ENCODE measurements at regions not wholly inside any gene's neighbourhood (a gene's known extent, or its start where the extent isn't known, plus 50 kb on each side); places are given as distances from the start of the nearest gene placed in this dataset.

- WGBS, 2 donors = 54 to 56% methylated on average over 1 of the region's 1 CpG
- TF ChIP-seq EP300 (IDR thresholded peaks at IDR 0.05) (no peak), POLR2A (IDR thresholded peaks at IDR 0.05) (no peak)
- TF ChIP-seq, protein P1, sequence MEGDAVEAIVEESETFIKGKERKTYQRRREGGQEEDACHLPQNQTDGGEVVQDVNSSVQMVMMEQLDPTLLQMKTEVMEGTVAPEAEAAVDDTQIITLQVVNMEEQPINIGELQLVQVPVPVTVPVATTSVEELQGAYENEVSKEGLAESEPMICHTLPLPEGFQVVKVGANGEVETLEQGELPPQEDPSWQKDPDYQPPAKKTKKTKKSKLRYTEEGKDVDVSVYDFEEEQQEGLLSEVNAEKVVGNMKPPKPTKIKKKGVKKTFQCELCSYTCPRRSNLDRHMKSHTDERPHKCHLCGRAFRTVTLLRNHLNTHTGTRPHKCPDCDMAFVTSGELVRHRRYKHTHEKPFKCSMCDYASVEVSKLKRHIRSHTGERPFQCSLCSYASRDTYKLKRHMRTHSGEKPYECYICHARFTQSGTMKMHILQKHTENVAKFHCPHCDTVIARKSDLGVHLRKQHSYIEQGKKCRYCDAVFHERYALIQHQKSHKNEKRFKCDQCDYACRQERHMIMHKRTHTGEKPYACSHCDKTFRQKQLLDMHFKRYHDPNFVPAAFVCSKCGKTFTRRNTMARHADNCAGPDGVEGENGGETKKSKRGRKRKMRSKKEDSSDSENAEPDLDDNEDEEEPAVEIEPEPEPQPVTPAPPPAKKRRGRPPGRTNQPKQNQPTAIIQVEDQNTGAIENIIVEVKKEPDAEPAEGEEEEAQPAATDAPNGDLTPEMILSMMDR (IDR thresholded peaks at IDR 0.05) = no peak
These were observed 675.0 kb downstream of the USP25 start for GRCh38 chr21:16404776-16405175.

DNA sequence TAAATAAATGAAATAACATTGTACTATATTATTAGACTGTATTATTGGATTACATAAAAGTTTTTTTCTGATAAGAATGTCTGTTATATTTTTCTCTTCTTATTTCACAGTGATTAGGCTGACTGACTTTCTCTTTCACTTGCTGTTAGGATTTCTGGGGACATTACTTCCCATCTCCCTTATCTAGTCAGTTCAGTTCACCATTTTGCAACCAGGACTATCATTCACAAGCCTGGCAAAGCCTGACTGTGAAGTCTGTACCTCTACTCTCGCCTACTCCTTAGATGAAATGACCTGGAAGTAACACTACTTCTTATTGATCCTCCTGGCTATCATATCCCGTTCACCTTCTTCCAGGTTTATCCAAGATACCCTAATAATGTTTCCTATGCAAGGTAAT lies 676.6 kb downstream of the USP25 start:
- TF ChIP-seq POLR2A (IDR thresholded peaks at IDR 0.05) (no peak), EP300 (IDR thresholded peaks at IDR 0.05) (no peak)
- TF ChIP-seq, protein P1 (IDR thresholded peaks at IDR 0.05) = no peak
- whole genome bisulfite sequencing, 2 donors = 97% methylated on average over 2 of the region's 2 CpGs
- Histone ChIP-seq H3K27ac (no peak overlapping the region), H3K9me3 (peaks cover 0 to 10% (median 2%) of the 10 kb centered on the region in 4 donors), H3K4me1 (peaks cover 0 to 10% (median 0%) of the 10 kb centered on the region in 4 donors), H3K27me3 (no peaks in the 10 kb centered on the region), H3K4me3 (no peak overlapping the region), H3K36me3 (no peaks in the 10 kb centered on the region)
- no peak for DNase-seq (ENCODE audit: low spot score in 2 of 2)

More at GRCh38 chr21:16404776-16405175, 675.0 kb downstream of the USP25 start:
- no peaks in the 10 kb centered on the region for H3K27me3 ChIP-seq
- no peak overlapping the region for H3K4me3 ChIP-seq
- H3K27ac ChIP-seq = peak overlapping the region in 1 of 4 donors; percentile 19
- peaks cover 0 to 10% (median 0%) of the 10 kb centered on the region in 4 donors for H3K4me1 ChIP-seq
- no peak for DNase-seq (ENCODE audit: low spot score in 2 of 2)
- peaks cover 0 to 6% (median 0%) of the 10 kb centered on the region in 4 donors for H3K9me3 ChIP-seq
- peaks cover 0 to 4% (median 0%) of the 10 kb centered on the region in 3 donors for H3K36me3 ChIP-seq

GRCh38 chr21:16407403-16408240 lies 677.8 kb downstream of the USP25 start:
- TF ChIP-seq, protein P1 (IDR thresholded peaks at IDR 0.05) = no peak
- TF ChIP-seq EP300 (IDR thresholded peaks at IDR 0.05) = no peak
- 50 to 58% methylated on average over 1 of the region's 1 CpG for WGBS, 2 donors
- no peak for DNase-seq (ENCODE audit: low spot score in 2 of 2)
- Histone ChIP-seq H3K27me3 (no peaks in the 10 kb centered on the region), H3K27ac (peak overlapping the region in 1 of 4 donors; percentile 23), H3K4me1 (peaks cover 0 to 10% (median 0%) of the 10 kb centered on the region in 4 donors), H3K36me3 (no peaks in the 10 kb centered on the region), H3K4me3 (no peak overlapping the region), H3K9me3 (peaks cover 0 to 10% (median 2%) of the 10 kb centered on the region in 4 donors)

DNA sequence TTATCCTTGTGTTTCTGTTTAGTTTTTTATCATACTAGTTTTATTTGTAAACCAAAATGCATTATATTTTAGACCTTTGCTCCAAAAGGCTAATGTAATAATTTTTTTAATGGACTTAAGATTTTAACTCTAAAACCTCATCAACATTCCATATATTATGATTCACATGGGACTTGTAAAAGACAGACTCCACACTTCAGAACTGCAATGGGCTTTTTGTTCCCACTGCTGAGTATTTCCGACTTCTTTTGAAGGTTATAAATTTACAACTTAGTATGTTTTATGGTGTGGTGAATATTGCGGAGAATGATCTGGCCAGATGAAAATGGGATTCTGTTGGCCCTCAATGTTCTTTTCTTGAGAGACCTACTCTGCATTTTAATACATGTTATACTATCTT lies 678.5 kb downstream of the USP25 start:
- no peak for TF ChIP-seq EP300 (IDR thresholded peaks at IDR 0.05)
- TF ChIP-seq, protein P1 (IDR thresholded peaks at IDR 0.05) = no peak
- no peak for TF ChIP-seq POLR2A (IDR thresholded peaks at IDR 0.05)
- peaks cover 0 to 10% (median 0%) of the 10 kb centered on the region in 4 donors for H3K4me1 ChIP-seq
- no peak overlapping the region for H3K4me3 ChIP-seq
- 52 to 66% methylated on average over 2 of the region's 2 CpGs for WGBS, 2 donors
- peaks cover 0 to 7% (median 2%) of the 10 kb centered on the region in 4 donors for H3K9me3 ChIP-seq
- H3K27ac ChIP-seq = peak overlapping the region in 1 of 4 donors; percentile 23
- DNase-seq (ENCODE audit: low spot score in 2 of 2) = no peak
- no peaks in the 10 kb centered on the region for H3K36me3 ChIP-seq
- H3K27me3 ChIP-seq = no peaks in the 10 kb centered on the region

DNA sequence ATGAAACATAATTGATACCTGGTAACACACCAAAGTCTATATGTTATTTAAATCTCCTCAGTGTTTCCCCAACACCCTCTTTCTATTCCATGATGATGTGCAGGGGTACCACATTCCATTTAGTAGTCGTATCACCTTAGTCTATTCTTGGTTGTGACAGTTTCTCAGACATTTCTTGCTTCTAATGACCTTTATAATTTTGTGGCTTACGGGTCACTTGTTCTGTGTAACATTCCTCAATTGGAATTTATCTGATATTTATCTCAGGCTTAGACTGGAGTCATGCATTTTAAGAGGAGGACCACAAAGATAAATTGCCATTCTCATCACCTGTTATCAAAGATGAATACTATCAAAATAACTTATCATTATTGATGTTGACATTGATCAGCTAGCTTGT lies 679.6 kb downstream of the USP25 start:
- H3K27me3 ChIP-seq = no peaks in the 10 kb centered on the region
- no peak overlapping the region for H3K27ac ChIP-seq
- H3K36me3 ChIP-seq = no peaks in the 10 kb centered on the region
- WGBS, 2 donors = 90 to 93% methylated on average over 2 of the region's 2 CpGs
- no peak for DNase-seq (ENCODE audit: low spot score in 2 of 2)
- TF ChIP-seq, protein P1 (IDR thresholded peaks at IDR 0.05) = no peak
- no peak for TF ChIP-seq POLR2A (IDR thresholded peaks at IDR 0.05)
- TF ChIP-seq EP300 (IDR thresholded peaks at IDR 0.05) = no peak
- H3K9me3 ChIP-seq = peaks cover 0 to 4% (median 2%) of the 10 kb centered on the region in 4 donors
- peaks cover 0 to 10% (median 0%) of the 10 kb centered on the region in 4 donors for H3K4me1 ChIP-seq
- H3K4me3 ChIP-seq = no peak overlapping the region
